Inferior parietal cortex (tissue), 1 donor: ENCODE measurements at regions not wholly inside any gene's neighbourhood (a gene's known extent, or its start where the extent isn't known, plus 50 kb on each side); places are given as distances from the start of the nearest gene placed in this dataset.

Experiments used
- DNase-seq: peaks from one replicate; pipeline ENCODE4 v3.0.0-alpha.2; 2016; ENCODE audit errors: extremely low spot score

GRCh38 chr6:81476881-81477280, 275.6 kb downstream of the TENT5A start:
- no peak for DNase-seq

- no peak for DNase-seq
Observed at GRCh38 chr6:81475646-81476045, 276.8 kb downstream of the TENT5A start.

- no peak for DNase-seq
Observed at GRCh38 chr6:81465859-81466258, 286.6 kb downstream of the TENT5A start.

GRCh38 chr6:81456416-81456815, 296.1 kb downstream of the TENT5A start:
- DNase-seq: no peak

GRCh38 chr6:81455641-81456040, 296.8 kb downstream of the TENT5A start:
- no peak for DNase-seq

- DNase-seq: no peak
Observed at GRCh38 chr6:81451787-81452186, 300.7 kb downstream of the TENT5A start.

GRCh38 chr6:81450180-81450579, 302.3 kb downstream of the TENT5A start:
- no peak for DNase-seq

- no peak for DNase-seq
Observed at GRCh38 chr6:81446509-81446908, 306.0 kb downstream of the TENT5A start.

GRCh38 chr6:81439417-81439816, 313.1 kb downstream of the TENT5A start:
- DNase-seq: no peak

GRCh38 chr6:81436990-81437389, 315.5 kb downstream of the TENT5A start:
- no peak for DNase-seq

GRCh38 chr6:81413306-81413705, 339.2 kb downstream of the TENT5A start:
- DNase-seq: no peak

- DNase-seq: no peak
Observed at GRCh38 chr6:81401970-81402690, 350.4 kb downstream of the TENT5A start.

GRCh38 chr6:81396916-81397315, 355.6 kb downstream of the TENT5A start:
- no peak for DNase-seq

GRCh38 chr6:81387163-81387562, 365.3 kb downstream of the TENT5A start:
- DNase-seq: no peak

GRCh38 chr6:81384921-81385320, 367.6 kb downstream of the TENT5A start:
- no peak for DNase-seq

- DNase-seq: no peak
Observed at GRCh38 chr6:81383472-81383871, 369.0 kb downstream of the TENT5A start.

GRCh38 chr6:81382852-81383251, 369.6 kb downstream of the TENT5A start:
- DNase-seq: no peak

GRCh38 chr6:81381382-81381916, 371.0 kb downstream of the TENT5A start:
- no peak for DNase-seq

GRCh38 chr6:81380718-81381338, 371.7 kb downstream of the TENT5A start:
- DNase-seq: no peak

GRCh38 chr6:81376745-81377144, 375.7 kb downstream of the TENT5A start:
- no peak for DNase-seq

GRCh38 chr6:81373414-81373813, 379.1 kb downstream of the TENT5A start:
- DNase-seq: no peak

GRCh38 chr6:81371930-81372329, 380.6 kb downstream of the TENT5A start:
- no peak for DNase-seq

- DNase-seq: no peak
Observed at GRCh38 chr6:81366972-81367371, 385.5 kb downstream of the TENT5A start.
